Activated T-cell treated with anti-CD3 and anti-CD28 coated beads, Interleukin-2, amount 50 U/mL, for 4 hours (primary cell): ENCODE measurements at regions not wholly inside any gene's neighbourhood (a gene's known extent, or its start where the extent isn't known, plus 50 kb on each side); places are given as distances from the start of the nearest gene placed in this dataset.

Source experiments
- ATAC-seq, 2 donors: fragments of 200-7000 bp; cut with Tn5 transposase; one replicate each; pipeline ENCODE4 v1.10.0; 2021
- DNase-seq: peaks from one replicate; pipeline ENCODE4 v3.0.0-alpha.2; 2020
- H3K27me3 Mint-ChIP-seq: one replicate; pipeline ENCODE4 v1.8.0; 2021; ENCODE audit warnings: low read depth, mixed read lengths
- H3K36me3 Mint-ChIP-seq: one replicate; pipeline ENCODE4 v1.8.0; 2022; ENCODE audit warnings: mixed read lengths; ENCODE audit not compliant: insufficient read depth
- H3K4me1 Mint-ChIP-seq: one replicate; pipeline ENCODE4 v1.8.0; 2021; ENCODE audit warnings: low read depth, mixed read lengths
- H3K4me3 Mint-ChIP-seq: one replicate; pipeline ENCODE4 v1.8.0; 2021; ENCODE audit warnings: mild to moderate bottlenecking, moderate library complexity, mixed read lengths
- H3K9me3 Mint-ChIP-seq: one replicate; pipeline ENCODE4 v1.8.0; 2021; ENCODE audit warnings: mixed read lengths

GRCh38 chr5:167802755-167803431 is 488.6 kb upstream of the WWC1 start:
- no peaks in the 10 kb centered on the region for H3K9me3 Mint-ChIP-seq
- no peaks in the 10 kb centered on the region for H3K4me1 Mint-ChIP-seq
- H3K27me3 Mint-ChIP-seq = no peaks in the 10 kb centered on the region
- DNase-seq = no peak
- no peak overlapping the region for H3K4me3 Mint-ChIP-seq
- ATAC-seq = no peak
- no peaks in the 10 kb centered on the region for H3K36me3 Mint-ChIP-seq

DNA sequence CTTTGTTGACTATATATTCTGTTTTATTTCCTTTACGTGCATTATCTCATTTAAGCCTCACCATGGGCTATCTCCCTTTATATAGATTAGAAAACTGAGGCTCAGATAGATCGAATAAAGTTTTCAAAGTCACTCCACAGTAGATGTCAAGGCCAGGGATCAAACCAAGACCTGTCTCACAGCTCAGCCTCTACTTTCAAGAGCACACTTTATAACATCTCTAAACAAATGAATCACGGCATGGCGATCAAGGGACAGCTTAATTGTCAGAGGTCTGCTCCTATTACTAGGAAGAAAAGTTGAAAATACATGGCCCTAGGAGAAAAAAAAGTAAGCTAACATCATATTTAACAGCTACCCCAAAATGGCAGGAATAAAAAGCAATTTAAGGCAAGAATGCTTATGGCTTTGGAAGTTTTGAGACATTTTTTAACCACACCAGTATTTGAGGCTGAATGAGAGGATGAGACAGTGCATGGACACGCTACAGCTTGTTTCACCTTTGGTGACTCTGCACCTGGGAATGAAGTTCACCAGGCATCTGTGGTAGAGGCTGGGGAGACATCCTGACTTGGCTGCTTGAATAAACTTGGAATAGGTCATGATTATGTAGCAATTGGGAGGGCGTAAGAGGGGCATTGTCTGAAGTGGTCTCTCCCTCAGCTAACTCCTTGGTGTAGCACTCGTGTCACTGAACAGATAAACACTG is 486.8 kb upstream of the WWC1 start:
- H3K36me3 Mint-ChIP-seq = no peaks in the 10 kb centered on the region
- no peaks in the 10 kb centered on the region for H3K4me1 Mint-ChIP-seq
- ATAC-seq (no peak), DNase-seq (no peak)
- no peak overlapping the region for H3K4me3 Mint-ChIP-seq
- H3K9me3 Mint-ChIP-seq = no peaks in the 10 kb centered on the region
- no peaks in the 10 kb centered on the region for H3K27me3 Mint-ChIP-seq

DNA sequence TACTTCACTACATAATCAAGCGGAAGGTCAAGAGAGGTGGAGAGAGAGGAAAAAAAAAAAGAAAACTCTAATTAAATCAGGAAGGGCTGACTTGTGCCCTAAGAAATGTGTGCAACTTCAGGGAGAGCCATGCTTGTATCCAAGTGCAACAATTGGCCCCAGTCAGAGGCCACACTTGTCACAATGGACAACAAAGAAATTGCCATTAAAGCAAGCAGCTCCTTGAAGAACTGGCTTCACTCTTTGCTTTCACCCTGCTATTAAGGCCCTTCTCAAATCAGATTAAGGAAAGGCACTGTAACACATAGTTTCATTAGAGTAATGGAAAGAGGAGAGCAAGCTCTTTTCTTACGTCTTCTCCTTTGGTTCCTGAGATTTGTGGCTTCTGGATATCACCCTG is 480.9 kb upstream of the WWC1 start:
- Mint-ChIP-seq H3K4me3 (no peak overlapping the region), H3K27me3 (no peaks in the 10 kb centered on the region), H3K9me3 (no peaks in the 10 kb centered on the region), H3K36me3 (no peaks in the 10 kb centered on the region), H3K4me1 (no peaks in the 10 kb centered on the region)
- DNase-seq (no peak), ATAC-seq (no peak)

- no peaks in the 10 kb centered on the region for H3K36me3 Mint-ChIP-seq
- ATAC-seq (no peak), DNase-seq (no peak)
- H3K9me3 Mint-ChIP-seq = no peaks in the 10 kb centered on the region
- H3K27me3 Mint-ChIP-seq = no peaks in the 10 kb centered on the region
- H3K4me3 Mint-ChIP-seq = no peak overlapping the region
- no peaks in the 10 kb centered on the region for H3K4me1 Mint-ChIP-seq
These were observed 478.6 kb upstream of the WWC1 start for GRCh38 chr5:167812871-167813270.

DNA sequence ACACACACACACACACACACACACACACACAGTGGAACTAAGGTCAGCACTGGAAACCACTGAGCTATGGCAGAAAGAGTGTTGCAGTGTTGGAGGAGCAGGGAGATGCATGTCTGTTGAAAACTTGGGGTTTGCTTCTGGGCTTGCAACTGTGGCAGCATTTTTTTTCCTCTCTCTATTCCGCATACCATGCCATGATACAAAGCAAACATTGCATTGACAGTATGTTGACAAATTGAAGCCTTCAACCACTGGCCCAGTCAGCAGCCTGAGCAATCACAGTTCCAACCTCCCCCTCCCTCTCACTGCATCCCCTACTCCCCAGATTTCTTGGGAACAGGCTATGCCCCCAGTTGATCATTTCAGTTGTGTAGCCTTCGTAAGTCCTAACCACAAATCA is 478.1 kb upstream of the WWC1 start:
- Mint-ChIP-seq H3K4me3 (no peak overlapping the region), H3K4me1 (no peaks in the 10 kb centered on the region), H3K27me3 (no peaks in the 10 kb centered on the region), H3K9me3 (no peaks in the 10 kb centered on the region), H3K36me3 (no peaks in the 10 kb centered on the region)
- ATAC-seq (no peak), DNase-seq (no peak)

DNA sequence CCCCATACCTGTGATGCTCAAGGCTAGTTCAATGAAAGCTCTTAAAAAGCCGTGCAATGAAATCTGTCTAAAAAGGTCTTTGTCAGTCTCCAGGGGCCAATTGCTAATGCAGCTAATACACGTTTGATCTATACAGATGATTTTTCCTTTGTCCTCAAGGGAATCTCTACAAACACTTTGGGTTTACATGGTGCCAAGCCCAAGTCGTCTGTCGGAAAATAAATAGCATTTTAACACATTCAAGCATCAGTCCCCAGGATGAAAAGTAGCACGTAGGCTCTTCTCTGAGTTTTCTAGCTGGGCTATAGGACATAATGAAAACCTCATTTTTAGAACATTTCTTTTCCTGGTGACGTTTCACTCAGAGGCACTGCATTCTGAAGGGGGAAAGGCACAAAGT is 477.4 kb upstream of the WWC1 start:
- H3K4me1 Mint-ChIP-seq = no peaks in the 10 kb centered on the region
- H3K36me3 Mint-ChIP-seq = no peaks in the 10 kb centered on the region
- ATAC-seq (no peak), DNase-seq (no peak)
- H3K4me3 Mint-ChIP-seq = no peak overlapping the region
- H3K27me3 Mint-ChIP-seq = no peaks in the 10 kb centered on the region
- no peaks in the 10 kb centered on the region for H3K9me3 Mint-ChIP-seq

- no peaks in the 10 kb centered on the region for H3K9me3 Mint-ChIP-seq
- H3K27me3 Mint-ChIP-seq = no peaks in the 10 kb centered on the region
- DNase-seq (no peak), ATAC-seq (no peak)
- H3K4me1 Mint-ChIP-seq = no peaks in the 10 kb centered on the region
- H3K4me3 Mint-ChIP-seq = no peak overlapping the region
- no peaks in the 10 kb centered on the region for H3K36me3 Mint-ChIP-seq
These were observed 476.6 kb upstream of the WWC1 start for GRCh38 chr5:167814828-167815227.

DNA sequence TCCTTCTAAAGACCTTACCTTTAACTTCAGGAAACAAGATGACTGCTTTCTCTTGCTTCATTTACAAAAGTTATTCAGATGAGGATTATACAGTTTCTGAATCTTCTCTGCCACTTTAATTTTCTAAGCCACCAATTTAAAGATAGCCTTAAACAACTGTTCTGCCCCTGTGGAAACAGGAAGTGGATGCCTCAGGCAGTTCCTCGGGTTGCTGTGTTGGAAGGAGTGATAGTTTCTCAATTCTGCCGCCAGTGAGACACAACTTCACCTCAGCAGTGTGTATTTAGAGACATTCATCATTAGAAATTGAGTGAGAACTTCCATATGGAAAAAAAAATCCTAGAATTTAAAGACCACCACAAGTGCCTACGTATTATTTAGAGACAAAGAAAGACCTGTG is 475.1 kb upstream of the WWC1 start:
- no peaks in the 10 kb centered on the region for H3K36me3 Mint-ChIP-seq
- no peaks in the 10 kb centered on the region for H3K9me3 Mint-ChIP-seq
- ATAC-seq = no peak
- H3K4me1 Mint-ChIP-seq = no peaks in the 10 kb centered on the region
- no peak overlapping the region for H3K4me3 Mint-ChIP-seq
- H3K27me3 Mint-ChIP-seq = no peaks in the 10 kb centered on the region
- DNase-seq = no peak

- Mint-ChIP-seq H3K27me3 (no peaks in the 10 kb centered on the region), H3K4me3 (no peak overlapping the region), H3K4me1 (no peaks in the 10 kb centered on the region), H3K9me3 (no peaks in the 10 kb centered on the region), H3K36me3 (no peaks in the 10 kb centered on the region)
- DNase-seq (no peak), ATAC-seq (no peak)
These were observed 474.6 kb upstream of the WWC1 start for GRCh38 chr5:167816864-167817263.

GRCh38 chr5:167819406-167819805 is 472.0 kb upstream of the WWC1 start:
- Mint-ChIP-seq H3K36me3 (no peaks in the 10 kb centered on the region), H3K9me3 (no peaks in the 10 kb centered on the region), H3K4me1 (no peaks in the 10 kb centered on the region), H3K27me3 (no peaks in the 10 kb centered on the region), H3K4me3 (no peak overlapping the region)
- DNase-seq (no peak), ATAC-seq (no peak)

DNA sequence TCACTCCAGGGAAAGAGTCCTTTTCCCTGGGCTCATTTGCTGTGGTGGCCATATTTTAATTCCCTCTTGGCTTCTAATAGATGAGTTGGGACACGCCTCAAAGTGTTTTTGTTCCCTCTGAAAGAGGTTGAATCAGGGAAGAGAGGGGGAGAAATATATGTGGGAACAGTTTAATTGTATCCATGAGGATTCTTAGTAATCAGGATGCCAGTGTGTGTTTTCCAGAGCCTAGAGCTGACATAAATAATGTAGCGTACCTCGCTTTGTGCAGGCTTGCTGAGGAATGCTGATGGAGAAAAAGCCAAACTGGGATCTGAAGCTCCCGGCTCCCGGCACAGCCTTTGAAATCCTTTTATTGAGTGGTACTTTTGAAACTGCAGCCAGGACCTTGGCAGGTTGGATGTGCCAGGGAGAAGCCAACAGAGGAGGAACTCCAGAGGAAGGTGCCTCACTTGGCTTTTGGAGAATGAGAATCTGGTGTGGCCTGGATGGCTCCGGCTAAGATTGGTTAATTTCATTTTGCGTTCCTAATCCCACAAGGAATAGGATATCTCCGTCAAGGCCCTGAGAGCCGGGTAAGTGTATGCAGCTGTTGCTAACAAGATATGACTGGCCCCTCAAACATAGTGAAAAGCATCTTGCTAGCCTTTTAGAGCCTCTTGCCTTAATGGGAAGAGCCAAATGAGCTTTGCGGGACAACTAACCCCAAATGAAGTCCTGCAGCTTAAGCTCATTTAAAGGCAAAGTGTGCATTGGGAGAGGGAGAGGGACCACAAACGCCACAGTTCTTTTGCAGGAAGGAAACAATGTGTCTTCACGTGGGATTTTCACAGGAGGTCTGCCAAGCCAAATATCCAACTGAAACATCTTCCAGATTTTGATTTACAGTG is 471.1 kb upstream of the WWC1 start:
- H3K36me3 Mint-ChIP-seq = no peaks in the 10 kb centered on the region
- H3K4me1 Mint-ChIP-seq = no peaks in the 10 kb centered on the region
- no peaks in the 10 kb centered on the region for H3K9me3 Mint-ChIP-seq

GRCh38 chr5:167821151-167821550 is 470.3 kb upstream of the WWC1 start:
- Mint-ChIP-seq H3K36me3 (no peaks in the 10 kb centered on the region), H3K4me3 (no peak overlapping the region), H3K27me3 (no peaks in the 10 kb centered on the region), H3K4me1 (no peaks in the 10 kb centered on the region), H3K9me3 (no peaks in the 10 kb centered on the region)
- DNase-seq = no peak
- no peak for ATAC-seq

More for the DNA sequence above, 471.1 kb upstream of the WWC1 start:
- DNase-seq (no peak), ATAC-seq (no peak)
- H3K27me3 Mint-ChIP-seq = no peaks in the 10 kb centered on the region
- no peak overlapping the region for H3K4me3 Mint-ChIP-seq

DNA sequence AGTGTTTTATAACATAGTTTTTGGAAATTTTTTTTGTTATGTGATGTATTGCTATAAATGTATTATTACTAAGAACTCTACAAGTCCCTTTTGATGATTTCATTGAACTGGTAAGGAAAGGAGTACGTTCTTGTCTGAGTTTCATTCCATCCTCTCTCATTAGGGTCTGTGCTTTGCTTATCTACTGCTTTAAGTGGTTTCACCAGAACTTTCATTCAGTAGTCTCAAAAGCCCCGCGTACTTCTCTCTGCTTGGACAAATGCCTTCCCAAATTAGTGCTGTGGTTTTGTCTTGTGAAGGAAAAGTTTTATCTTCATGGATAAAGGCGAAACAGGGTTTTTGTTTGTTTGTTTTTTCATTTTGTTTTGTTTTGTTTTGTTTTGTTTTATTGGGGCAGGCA is 469.8 kb upstream of the WWC1 start:
- ATAC-seq = no peak

GRCh38 chr5:167822241-167822640 is 469.2 kb upstream of the WWC1 start:
- Mint-ChIP-seq H3K36me3 (no peaks in the 10 kb centered on the region), H3K4me1 (no peaks in the 10 kb centered on the region), H3K4me3 (no peak overlapping the region), H3K9me3 (no peaks in the 10 kb centered on the region), H3K27me3 (no peaks in the 10 kb centered on the region)
- DNase-seq (no peak), ATAC-seq (no peak)

More for the DNA sequence above, 469.8 kb upstream of the WWC1 start:
- H3K36me3 Mint-ChIP-seq = no peaks in the 10 kb centered on the region
- no peak for DNase-seq
- H3K27me3 Mint-ChIP-seq = no peaks in the 10 kb centered on the region
- no peaks in the 10 kb centered on the region for H3K4me1 Mint-ChIP-seq
- no peaks in the 10 kb centered on the region for H3K9me3 Mint-ChIP-seq
- H3K4me3 Mint-ChIP-seq = no peak overlapping the region

GRCh38 chr5:167823405-167823804 is 468.0 kb upstream of the WWC1 start:
- Mint-ChIP-seq H3K4me3 (no peak overlapping the region), H3K9me3 (no peaks in the 10 kb centered on the region), H3K36me3 (no peaks in the 10 kb centered on the region), H3K4me1 (no peaks in the 10 kb centered on the region), H3K27me3 (no peaks in the 10 kb centered on the region)
- ATAC-seq (no peak), DNase-seq (no peak)
